ENCODE measurements at regions not wholly inside any gene's neighbourhood (a gene's known extent, or its start where the extent isn't known, plus 50 kb on each side); places are given as distances from the start of the nearest gene placed in this dataset.

DNA sequence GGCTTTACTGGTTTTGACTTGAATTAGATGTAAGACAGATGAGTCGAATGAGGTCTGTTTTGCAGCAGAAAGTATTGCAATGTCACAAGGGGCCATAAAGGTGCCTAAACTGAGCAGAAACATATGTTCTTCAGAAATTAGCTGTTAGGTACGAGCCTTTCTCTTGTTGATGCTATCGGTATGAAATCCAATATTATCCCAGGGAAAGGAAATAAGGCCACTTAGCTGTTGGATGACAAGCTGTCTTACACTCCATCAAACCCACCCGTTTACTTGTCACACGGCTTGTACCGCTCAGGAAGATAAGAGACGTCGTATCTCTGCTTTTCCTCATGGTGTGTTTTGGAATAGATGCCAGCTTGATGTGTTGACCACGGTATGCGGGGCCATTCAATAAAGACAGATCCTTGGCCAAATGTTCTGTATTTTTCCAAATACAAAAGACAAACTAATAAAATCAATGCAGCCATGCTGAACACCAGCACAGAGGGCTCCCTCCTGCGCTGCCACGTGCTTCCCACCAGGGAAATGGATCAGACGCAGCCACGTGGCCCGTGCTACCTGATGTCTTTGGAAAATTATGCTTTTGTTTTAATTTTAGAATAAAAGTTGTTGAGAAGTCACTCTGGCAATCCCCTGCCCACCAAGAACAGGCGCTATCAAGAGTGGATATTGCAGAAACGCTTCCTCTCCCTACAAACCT lies 255.9 kb upstream of the SULF2 start:
- no TSS peak for BruUV-seq (replicated peaks)
- CTCF ChIA-PET = interaction anchor here (1.7 kb wide), 1 partner anchor 11 kb away, joined by 5 read pairs; no protein-coding TSS in a partner anchor
- H3K9me3 ChIP-seq (replicated peaks; ENCODE audit: control insufficient read depth, insufficient read depth, low read length) = no peaks in the 10 kb centered on the region; the same call in 2 of the 3 replicates
- H3K4me3 ChIP-seq = no peak overlapping the region
- no peak overlapping the region for H2AFZ ChIP-seq (ENCODE audit: control insufficient read depth, low read depth, low read length)
- in situ Hi-C loops (cut with MboI) (no loop called here), intact Hi-C loops (cut with micrococcal nuclease; ENCODE audit: unreplicated experiment) (no loop called here)
- FAIRE-seq (no peak), DNase-seq (ENCODE audit: low read depth, low spot score) (no peak), ATAC-seq (no peak)
- SMC1A ChIA-PET (ENCODE audit: uncharacterized antibody, unreplicated experiment) = interaction anchor here (1.6 kb wide), 1 partner anchor 11 kb away, joined by 6 read pairs; no protein-coding TSS in a partner anchor
- H3K4me2 ChIP-seq (ENCODE audit: control insufficient read depth, insufficient read depth) = no peak overlapping the region
- RAD21 ChIA-PET (ENCODE audit: unreplicated experiment) = no interaction called here
- WGBS (ENCODE audit: insufficient coverage, insufficient replicate concordance, low lambda C conversion rate, missing lambda C conversion rate) = 35% methylated on average over 17 of the region's 17 CpGs
- H3K27me3 ChIP-seq (replicated peaks in 1 of 2; ENCODE audit: control insufficient read depth in 2 of 2, insufficient read depth in 2 of 2, low read length in 1 of 2) = no peaks in the 10 kb centered on the region
- H3K4me1 ChIP-seq (ENCODE audit: control insufficient read depth, insufficient read depth, low read length) = no peaks in the 10 kb centered on the region
- H3K36me3 ChIP-seq (ENCODE audit: control insufficient read depth in 2 of 2, insufficient read depth in 2 of 2, low read length in 1 of 2) = no peaks in the 10 kb centered on the region; a peak in 1 of 4 replicates
- H3K79me2 ChIP-seq (ENCODE audit: control insufficient read depth, insufficient read depth, low read length) = no peaks in the 10 kb centered on the region
- H3K27ac ChIP-seq (ENCODE audit: control insufficient read depth, insufficient read depth) = no peak overlapping the region
- POLR2A ChIA-PET = no interaction called here
- no peaks in the 10 kb centered on the region for H4K20me1 ChIP-seq (ENCODE audit: control insufficient read depth, insufficient read depth)
- TF ChIP-seq, protein P1, sequence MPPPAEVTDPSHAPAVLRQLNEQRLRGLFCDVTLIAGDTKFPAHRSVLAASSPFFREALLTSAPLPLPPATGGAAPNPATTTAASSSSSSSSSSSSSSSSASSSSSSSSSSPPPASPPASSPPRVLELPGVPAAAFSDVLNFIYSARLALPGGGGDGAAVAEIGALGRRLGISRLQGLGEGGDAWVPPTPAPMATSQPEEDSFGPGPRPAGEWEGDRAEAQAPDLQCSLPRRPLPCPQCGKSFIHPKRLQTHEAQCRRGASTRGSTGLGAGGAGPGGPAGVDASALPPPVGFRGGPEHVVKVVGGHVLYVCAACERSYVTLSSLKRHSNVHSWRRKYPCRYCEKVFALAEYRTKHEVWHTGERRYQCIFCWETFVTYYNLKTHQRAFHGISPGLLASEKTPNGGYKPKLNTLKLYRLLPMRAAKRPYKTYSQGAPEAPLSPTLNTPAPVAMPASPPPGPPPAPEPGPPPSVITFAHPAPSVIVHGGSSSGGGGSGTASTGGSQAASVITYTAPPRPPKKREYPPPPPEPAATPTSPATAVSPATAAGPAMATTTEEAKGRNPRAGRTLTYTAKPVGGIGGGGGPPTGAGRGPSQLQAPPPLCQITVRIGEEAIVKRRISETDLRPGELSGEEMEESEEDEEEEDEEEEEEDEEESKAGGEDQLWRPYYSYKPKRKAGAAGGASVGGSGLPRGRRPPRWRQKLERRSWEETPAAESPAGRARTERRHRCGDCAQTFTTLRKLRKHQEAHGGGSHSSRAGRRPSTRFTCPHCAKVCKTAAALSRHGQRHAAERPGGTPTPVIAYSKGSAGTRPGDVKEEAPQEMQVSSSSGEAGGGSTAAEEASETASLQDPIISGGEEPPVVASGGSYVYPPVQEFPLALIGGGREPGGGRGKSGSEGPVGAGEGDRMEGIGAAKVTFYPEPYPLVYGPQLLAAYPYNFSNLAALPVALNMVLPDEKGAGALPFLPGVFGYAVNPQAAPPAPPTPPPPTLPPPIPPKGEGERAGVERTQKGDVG (CRISPR knock-in tag; IDR thresholded peaks at IDR 0.05) = no peak
- TF ChIP-seq, protein P2, sequence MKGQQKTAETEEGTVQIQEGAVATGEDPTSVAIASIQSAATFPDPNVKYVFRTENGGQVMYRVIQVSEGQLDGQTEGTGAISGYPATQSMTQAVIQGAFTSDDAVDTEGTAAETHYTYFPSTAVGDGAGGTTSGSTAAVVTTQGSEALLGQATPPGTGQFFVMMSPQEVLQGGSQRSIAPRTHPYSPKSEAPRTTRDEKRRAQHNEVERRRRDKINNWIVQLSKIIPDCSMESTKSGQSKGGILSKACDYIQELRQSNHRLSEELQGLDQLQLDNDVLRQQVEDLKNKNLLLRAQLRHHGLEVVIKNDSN (IDR thresholded peaks at IDR 0.05; ENCODE audit: borderline replicate concordance, extremely low read length, insufficient read depth, low read depth, low read length) = no peak
- no peak for TF ChIP-seq FOS (IDR thresholded peaks at IDR 0.05; ENCODE audit: borderline replicate concordance, extremely low read depth, insufficient read length)
- TF ChIP-seq, protein P3, sequence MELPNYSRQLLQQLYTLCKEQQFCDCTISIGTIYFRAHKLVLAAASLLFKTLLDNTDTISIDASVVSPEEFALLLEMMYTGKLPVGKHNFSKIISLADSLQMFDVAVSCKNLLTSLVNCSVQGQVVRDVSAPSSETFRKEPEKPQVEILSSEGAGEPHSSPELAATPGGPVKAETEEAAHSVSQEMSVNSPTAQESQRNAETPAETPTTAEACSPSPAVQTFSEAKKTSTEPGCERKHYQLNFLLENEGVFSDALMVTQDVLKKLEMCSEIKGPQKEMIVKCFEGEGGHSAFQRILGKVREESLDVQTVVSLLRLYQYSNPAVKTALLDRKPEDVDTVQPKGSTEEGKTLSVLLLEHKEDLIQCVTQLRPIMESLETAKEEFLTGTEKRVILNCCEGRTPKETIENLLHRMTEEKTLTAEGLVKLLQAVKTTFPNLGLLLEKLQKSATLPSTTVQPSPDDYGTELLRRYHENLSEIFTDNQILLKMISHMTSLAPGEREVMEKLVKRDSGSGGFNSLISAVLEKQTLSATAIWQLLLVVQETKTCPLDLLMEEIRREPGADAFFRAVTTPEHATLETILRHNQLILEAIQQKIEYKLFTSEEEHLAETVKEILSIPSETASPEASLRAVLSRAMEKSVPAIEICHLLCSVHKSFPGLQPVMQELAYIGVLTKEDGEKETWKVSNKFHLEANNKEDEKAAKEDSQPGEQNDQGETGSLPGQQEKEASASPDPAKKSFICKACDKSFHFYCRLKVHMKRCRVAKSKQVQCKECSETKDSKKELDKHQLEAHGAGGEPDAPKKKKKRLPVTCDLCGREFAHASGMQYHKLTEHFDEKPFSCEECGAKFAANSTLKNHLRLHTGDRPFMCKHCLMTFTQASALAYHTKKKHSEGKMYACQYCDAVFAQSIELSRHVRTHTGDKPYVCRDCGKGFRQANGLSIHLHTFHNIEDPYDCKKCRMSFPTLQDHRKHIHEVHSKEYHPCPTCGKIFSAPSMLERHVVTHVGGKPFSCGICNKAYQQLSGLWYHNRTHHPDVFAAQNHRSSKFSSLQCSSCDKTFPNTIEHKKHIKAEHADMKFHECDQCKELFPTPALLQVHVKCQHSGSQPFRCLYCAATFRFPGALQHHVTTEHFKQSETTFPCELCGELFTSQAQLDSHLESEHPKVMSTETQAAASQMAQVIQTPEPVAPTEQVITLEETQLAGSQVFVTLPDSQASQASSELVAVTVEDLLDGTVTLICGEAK (IDR thresholded peaks at IDR 0.05; ENCODE audit: borderline replicate concordance) = no peak
- TF ChIP-seq, protein P4, sequence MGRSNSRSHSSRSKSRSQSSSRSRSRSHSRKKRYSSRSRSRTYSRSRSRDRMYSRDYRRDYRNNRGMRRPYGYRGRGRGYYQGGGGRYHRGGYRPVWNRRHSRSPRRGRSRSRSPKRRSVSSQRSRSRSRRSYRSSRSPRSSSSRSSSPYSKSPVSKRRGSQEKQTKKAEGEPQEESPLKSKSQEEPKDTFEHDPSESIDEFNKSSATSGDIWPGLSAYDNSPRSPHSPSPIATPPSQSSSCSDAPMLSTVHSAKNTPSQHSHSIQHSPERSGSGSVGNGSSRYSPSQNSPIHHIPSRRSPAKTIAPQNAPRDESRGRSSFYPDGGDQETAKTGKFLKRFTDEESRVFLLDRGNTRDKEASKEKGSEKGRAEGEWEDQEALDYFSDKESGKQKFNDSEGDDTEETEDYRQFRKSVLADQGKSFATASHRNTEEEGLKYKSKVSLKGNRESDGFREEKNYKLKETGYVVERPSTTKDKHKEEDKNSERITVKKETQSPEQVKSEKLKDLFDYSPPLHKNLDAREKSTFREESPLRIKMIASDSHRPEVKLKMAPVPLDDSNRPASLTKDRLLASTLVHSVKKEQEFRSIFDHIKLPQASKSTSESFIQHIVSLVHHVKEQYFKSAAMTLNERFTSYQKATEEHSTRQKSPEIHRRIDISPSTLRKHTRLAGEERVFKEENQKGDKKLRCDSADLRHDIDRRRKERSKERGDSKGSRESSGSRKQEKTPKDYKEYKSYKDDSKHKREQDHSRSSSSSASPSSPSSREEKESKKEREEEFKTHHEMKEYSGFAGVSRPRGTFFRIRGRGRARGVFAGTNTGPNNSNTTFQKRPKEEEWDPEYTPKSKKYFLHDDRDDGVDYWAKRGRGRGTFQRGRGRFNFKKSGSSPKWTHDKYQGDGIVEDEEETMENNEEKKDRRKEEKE (IDR thresholded peaks at IDR 0.05) = no peak
- no peak overlapping the region for H3K9ac ChIP-seq (ENCODE audit: control insufficient read depth, insufficient read depth, low read length)
